GM21515 (cell line): ENCODE measurements at regions not wholly inside any gene's neighbourhood (a gene's known extent, or its start where the extent isn't known, plus 50 kb on each side); places are given as distances from the start of the nearest gene placed in this dataset.

Source experiments
- ATAC-seq: cut with Tn5 transposase; IDR thresholded peaks from one replicate; pipeline ENCODE4 v1.9.1; 2021; ENCODE audit not compliant: unreplicated experiment

DNA sequence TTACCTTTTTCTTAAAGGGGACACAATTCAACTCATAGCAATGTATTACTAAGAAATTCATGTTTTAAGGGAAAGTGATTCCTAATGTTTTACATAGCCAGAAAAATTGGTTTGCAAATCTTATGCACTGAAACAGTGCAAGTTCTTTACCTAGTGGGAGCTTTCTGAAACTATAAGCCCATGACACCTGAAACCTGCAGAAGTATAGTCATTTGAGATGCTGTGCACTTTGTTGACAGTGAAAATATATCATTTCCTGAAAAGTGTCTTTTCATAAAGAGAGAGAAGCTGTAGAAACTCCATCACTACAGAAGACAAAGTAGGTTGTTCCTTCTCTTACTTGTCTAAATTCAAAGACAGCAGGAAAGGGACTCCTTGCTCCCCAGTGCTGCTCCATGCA is 517.1 kb downstream of the LMO7 start:
- no peak for ATAC-seq

DNA sequence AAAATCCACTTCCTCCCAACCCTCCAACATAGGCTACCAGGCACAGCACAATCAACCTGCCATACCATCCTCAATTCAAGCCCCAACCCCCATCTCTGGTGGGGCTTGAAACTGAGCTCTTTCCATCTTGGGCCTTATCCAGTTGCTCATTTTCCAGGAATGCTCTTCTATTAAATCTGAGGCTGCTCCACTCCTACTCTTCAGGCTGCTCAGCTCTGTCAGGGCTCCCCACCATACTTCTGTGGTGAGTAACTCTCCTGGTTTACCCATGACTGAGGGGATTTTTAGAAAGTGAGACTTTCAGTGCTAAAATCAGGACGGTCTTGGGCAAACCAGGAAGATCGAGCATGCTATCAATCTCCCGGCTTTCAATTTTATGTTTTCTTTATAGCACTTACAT is 512.8 kb downstream of the LMO7 start:
- ATAC-seq = no peak

DNA sequence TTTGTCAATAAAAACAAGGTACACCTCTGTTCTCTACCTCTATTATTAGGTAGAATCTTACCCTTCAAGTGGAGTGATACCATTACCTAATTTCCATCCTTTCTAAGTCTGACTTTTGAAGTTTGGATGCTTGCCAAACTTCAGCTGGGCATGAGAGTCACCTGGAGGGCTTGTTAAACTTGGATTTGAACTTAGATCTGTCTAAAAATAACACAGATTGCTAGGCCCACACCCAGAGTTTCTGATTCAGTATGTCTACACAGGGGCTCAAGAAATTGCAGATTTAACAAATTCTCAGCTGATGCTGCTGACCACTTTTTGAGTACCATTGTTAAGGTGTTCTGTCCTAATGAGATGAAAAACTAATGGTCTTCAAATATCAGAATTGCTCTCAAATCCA is 512.2 kb downstream of the LMO7 start:
- no peak for ATAC-seq

DNA sequence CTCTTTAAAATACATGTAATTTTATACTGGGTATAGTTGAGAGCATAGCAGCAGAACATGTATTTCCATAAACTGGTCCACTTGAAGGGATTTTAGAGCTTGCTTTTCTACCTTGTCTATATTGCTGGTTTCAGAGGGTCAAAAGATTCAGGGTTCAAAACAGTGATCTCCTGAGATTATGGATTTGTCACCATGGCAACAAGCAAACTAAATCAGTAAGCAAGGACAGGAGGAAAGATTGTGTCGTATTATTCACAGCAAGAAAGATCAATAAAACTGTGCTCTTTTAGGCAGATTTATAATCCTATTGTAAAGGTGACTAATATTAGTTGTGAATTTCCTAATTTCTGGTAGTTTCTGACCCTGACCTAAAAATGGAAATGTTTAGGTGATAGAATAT is 496.4 kb downstream of the LMO7 start:
- no peak for ATAC-seq

DNA sequence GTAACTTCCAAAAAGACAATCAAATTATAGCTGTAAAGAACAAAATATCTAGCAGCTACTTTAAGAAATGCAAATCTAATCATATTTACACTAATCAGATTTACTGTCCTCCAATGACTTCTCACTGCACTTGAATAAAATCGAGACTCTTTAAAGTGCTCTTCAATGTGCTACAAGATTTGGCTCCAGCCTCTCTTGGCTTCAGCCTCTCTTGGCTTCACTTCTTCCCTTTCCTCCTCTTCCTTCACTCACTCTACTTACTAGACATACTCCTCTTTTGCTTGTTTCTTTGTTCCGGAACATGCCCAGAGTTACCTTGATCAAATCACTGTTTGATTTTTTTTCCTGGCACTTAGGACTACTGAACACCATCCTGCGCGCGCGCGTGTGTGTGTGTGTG is 495.4 kb downstream of the LMO7 start:
- ATAC-seq = no peak

DNA sequence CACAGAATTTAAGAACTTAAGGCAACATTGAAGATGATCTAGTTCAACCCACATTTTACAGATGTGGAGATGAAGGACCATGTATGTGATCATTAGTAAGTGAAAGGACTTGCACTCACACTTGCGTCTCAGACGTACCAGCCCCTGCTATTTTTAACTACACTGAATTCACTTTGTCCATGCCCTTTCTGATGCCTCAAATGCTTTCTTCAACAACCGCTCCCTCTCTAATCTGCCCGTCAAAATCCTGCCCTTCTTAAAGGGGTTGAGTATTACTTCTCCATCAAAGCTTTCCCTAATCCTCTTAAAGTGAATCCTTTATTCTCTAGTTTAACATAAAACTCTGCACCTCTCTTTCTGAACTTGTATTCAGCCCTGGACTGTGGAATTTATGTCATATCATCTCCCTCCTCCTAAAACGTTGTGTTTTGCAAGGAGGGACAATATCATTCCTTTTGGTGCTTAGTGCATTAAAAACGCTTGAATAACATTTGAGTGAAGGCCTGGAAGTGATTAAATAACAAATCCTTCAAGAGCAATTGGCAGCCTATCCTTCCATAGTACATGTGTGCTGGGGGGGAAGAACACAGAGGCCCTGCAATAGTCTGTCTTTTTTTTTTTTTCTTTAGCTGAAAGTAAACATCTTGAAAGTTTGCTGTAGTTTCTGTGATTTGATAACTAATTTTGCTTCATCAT is 493.3 kb downstream of the LMO7 start:
- no peak for ATAC-seq

DNA sequence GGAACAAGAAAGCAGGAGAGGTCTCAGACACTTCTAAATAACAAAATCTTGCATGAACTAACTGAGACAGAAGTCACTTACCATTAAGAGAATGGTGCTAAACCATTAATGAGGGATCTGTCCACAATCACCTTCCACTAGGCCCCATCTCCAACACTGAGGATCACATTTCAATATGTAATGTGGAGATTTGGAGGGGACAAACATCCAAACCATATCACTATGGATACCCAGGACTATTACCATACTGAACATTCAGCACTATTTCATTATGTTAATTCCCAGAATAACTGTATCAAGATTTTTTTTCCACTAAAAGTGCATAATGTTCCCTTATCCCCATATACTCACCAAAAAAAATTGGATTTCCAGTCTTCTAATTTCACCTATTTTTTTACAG is 491.8 kb downstream of the LMO7 start:
- ATAC-seq = no peak

DNA sequence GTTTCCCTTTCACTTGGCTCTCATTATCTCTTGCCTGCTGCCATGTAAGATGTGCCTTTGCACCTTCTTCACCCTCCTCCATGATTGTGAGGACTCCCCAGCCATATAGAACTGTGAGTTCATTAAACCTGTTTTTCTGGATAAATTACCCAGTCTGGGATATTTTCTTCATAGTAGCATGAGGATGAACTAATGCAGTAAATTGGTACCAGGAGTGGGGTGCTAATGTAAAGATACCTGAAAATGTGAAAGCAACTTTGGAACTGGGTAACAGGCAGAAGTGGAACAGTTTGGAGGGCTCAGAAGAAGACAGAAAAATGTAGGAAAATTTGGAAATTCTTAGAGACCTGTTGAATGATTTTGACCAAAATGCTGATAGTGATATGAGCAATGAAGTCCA is 487.4 kb downstream of the LMO7 start:
- no peak for ATAC-seq

DNA sequence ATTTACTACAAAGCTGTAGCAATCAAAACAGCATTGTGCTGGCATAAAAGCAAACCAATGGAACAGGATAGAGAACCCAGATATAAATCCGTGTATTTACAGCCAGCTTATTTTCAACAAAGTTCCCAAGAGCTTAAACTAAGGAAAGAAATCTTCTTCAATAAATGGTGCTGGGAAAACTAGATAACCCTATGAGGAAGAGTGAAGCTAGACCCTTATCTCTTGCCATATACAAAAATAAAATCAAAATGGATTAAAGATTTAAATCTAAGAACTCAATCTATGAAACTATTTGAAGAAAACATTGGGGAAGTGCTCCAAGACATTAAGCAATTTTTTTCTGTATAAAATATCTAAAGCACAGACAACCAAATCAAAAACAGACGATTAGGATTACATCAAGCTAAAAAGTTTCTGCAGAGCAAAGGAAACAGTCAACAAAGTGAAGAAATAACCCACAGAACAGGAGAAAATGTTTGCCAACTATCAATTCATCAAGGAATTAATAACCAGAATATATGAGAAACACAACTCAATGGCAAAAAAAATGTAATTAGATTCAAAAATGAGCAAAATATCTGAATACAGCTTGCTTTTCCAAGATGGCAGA is 480.7 kb downstream of the LMO7 start:
- ATAC-seq = no peak

DNA sequence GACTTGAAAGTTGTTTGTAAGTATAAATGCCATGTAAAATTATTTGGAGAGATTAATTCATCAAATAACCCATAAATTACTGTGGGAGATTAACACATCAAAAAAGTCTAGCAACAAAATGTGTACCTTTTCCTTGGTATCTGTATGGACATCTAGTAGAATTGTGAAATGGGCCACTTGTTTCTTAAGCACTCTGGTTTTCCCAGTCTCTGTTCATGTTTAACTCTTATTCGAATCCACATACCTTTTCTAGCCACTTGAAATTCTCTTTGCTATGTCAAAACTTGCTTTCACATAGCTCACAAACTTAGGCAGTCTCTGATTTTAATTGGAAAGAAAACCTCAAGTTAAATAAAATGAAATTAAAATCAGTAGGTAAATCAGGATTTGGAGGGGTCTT is 470.6 kb downstream of the LMO7 start:
- ATAC-seq = no peak

DNA sequence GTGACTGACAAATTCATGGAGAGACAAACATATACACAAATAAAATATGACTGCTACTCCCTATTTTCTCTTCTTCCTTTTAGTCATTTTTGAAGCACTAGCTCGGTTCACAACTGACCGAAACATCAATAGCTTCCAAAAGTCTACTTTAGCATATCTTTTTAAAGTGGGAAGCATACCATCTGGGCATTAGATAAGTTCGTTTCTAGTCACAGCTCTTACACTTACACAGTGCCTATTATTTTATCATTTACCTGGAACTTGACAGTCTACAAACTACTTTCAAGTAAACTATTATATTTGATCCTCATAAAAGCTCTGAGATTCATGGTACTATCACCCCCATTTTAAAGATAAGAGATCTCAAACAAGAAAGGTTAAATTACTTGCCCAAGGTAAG is 458.5 kb downstream of the LMO7 start:
- ATAC-seq = no peak

DNA sequence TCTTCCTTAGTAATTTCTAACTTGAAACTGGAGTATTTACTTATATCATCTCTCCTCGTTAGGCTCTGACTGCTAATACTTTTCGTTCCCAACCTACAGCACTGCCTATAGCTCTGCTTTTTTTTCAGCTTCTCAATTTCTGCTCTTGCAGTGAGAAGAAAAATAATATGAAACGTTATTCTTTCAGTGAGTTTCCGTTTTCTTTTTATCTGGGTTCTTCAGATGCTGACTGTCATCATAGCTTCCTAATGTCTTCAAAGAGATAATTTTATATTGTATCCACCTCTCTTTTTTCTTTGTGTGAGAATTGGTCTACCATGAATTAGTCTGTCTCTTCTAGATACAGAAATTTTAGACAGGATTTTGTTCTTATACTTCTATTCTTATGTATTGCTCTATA is 454.9 kb downstream of the LMO7 start:
- ATAC-seq = no peak

DNA sequence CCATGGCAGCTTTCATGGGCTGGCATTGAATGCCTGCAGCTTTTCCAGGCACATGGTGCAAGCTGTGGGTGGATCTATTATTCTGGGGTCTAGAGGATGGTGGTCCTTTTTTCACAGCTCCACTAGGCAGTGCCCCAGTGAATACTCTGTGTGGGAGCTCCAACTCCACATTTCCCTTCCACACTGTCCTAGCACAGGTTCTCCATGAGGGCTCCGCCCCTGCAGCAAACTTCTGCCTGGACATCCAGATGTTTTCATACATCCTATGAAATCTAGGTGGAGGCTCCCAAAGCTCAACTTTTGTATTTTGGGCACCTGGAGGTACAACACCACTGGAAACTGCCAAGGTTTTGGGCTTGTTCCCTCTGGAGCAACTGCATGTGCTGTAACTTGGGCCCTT is 450.6 kb downstream of the LMO7 start:
- ATAC-seq = no peak

DNA sequence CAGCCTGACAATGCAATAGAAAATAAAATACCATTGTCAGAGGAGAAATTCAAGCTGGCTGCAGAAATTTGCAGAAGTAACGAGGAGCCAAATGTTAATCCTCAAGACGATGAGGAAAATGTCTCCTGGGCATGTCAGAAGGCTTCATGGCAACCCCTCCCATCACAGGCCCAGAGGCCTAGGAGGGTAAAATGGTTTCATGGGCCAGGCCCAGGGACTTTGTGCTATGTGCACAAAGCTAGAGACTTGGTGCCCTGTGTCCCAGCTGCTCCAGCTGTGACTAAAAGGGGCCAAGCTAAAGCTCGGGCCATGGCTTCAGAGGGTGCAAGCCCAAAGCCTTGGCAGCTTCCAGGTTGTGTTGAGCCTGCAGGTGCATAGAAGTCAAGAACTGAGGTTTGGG is 431.7 kb downstream of the LMO7 start:
- no peak for ATAC-seq

DNA sequence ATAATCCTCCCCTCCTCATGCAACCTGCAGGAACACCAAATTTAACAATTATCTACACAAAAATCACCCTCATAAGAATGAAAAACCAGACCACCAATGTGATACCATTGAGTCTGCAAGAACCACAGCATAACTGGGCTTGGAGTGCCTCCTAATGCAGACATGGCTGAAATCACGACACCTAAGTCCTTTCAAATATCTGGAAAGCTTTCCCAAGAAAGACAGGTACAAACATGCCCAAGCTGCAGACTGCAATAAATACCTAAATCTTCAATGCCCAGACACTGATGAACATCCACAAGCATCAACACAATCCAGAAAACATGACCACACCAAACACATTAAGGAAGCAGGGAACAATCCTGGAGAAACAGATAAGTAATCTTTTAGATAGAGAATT is 417.1 kb downstream of the LMO7 start:
- no peak for ATAC-seq

DNA sequence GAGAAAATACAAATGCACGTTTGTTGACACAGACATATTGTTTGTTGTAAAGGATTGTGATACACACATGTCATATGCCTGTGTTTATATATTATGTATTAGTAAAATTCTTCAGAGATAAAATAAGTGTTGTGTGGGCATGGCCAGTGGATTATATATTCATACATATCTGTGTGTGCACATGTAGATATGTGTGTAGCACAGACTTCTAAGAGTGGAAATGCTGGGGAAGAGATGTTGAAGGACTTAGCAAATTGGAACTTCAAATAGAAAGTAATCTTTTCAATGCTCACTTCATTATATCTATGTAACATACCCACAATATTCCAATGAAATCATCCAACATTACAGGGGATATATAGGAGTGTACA is 413.2 kb downstream of the LMO7 start:
- no peak for ATAC-seq

DNA sequence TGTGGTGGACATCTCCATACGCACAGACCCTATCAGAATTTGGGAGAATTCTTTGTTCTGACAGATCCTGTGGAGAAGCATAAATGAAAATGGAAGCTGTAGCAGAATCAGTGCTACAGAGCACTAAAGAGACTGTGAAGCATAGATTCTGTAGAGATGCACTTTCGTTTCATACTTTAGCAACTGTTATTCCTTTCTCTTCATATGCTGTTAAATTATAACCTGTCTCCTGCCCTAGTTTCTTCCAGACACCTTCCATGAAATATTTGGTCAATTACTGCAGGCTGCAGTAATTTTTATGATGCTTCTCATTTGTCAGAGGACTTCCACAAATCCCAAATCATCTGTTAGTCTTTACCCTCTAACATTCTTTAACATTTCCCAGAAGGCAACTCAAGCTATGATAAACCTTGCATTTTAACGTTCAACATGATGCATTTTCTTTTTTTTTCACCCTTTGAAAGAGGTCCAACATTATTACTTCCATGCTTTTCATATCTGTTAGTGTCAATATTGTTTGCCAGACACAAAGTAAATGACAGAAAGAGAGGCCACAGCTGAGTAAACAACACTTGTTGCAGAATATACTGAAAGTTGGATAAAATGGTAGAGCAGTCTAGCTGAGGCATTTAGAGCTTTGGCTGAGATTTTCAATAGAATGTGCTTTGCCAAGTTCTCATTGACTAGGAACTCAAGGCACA is 412.7 kb downstream of the LMO7 start:
- no peak for ATAC-seq

DNA sequence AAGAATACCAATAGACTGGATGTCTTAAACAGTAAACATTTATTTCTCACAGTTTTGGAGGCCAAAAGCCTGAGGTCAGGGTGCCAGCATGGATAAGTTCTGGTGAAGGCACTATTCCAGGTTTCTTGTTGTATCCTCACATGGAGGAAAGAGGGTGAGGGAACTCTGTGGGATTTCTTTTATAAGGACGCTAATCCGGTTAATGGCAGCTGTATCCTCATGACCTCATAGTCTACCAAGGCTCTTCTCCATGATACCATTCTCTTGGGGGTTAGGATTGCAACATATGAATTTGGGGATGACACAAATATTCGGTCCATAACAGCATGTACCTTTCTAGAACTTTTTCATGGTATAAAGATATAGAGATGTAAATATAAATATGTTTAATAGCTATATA is 412.0 kb downstream of the LMO7 start:
- ATAC-seq = no peak

DNA sequence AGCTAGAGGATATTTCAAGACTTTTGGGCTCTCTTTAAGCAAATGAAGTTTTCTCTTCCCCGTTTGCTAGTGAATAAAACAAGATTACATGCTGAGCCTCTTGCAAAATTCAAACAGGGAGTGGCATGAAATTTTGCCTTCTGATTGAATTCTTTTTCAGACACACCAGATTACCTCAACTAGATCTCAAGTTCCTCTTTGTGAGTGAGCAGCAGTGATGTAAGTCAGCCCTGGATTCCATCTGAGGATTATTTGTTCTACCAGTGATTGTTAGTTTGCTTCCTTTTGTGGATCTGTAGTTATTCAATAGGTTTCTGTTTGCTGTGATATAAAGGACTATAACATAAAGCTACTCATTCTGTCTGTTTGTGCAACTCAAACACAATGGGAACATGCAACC is 407.7 kb downstream of the LMO7 start:
- ATAC-seq = no peak

DNA sequence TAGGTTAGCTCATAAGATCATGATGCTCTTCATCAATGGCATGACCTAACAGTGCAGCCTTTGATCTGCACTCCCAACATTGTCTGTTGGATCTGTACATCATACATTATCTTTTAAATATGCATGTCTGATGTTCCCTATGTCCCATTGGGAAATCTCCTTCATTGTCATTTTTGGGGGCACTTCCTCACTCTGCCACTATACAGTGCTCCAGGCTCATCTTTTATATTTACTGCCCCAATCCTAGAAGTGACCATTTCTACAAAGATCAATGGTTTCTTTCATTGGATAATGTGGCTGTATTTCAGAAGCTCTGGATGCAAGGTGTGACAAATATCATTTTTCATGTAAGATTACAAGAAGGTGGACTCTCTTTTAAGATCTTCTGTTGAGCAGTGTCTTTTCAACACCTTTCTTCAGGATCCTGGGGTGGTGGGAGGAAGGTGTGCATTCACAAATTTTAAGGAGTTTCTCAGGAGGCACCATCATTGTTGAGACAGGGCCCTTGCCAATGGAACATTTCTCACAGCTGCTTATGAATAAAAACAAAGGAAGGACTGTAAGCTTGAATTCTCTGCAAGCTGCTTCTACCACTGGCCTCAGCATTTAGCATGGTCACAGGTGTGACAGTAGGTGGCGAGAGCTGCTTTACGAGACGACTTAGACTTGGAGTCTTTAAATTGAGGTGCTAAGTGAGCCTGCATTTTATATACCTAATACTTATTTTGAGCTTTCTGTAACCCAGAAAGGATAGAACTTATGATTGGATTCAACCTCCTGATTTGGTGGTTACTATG is 403.0 kb downstream of the LMO7 start:
- no peak for ATAC-seq

DNA sequence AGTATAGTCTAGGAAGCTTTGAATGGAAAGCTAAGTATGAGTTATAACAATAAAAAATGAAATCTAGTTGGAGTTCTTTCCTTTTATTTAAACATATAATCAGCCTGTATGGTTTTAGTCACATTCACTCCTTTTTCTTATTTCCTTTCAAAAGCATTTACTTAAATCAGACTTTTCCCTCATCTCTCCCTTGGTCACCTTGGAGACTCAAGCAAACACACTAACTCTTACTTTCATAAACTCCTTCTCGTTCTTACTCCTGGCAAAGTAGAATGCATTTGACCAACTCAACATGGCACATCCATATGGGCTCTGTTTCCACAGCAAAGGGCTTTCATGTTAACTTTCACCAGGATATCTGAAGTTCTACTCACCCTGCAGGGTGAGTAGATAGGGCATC is 400.0 kb downstream of the LMO7 start:
- ATAC-seq = no peak

DNA sequence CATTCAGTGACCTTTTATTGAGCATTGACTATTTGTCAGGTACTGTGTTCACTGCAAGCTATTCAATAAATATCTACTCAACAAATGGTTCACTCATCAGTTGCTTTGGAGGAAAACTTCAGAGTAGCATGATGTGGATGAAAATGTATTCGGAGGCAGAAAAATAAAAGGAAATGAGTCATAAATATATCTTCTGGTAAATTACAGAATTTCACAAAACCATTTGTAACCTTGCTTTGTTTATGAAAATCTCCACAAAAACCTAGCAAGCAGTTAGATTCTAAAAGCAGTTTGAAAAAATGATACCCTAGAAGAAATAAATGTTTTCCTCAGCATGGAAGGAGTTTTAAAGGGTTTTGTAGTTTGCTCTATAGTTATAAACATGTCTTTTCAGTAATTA is 399.6 kb downstream of the LMO7 start:
- ATAC-seq = no peak
